ENCODE measurements at regions not wholly inside any gene's neighbourhood (a gene's known extent, or its start where the extent isn't known, plus 50 kb on each side); places are given as distances from the start of the nearest gene placed in this dataset.

- no peak for ATAC-seq
- no peak for TF ChIP-seq RARB (CRISPR knock-in tag; IDR thresholded peaks at IDR 0.05)
- TF ChIP-seq PPARA (CRISPR knock-in tag; IDR thresholded peaks at IDR 0.05; ENCODE audit: borderline replicate concordance) = no peak
- TF ChIP-seq, protein P1, sequence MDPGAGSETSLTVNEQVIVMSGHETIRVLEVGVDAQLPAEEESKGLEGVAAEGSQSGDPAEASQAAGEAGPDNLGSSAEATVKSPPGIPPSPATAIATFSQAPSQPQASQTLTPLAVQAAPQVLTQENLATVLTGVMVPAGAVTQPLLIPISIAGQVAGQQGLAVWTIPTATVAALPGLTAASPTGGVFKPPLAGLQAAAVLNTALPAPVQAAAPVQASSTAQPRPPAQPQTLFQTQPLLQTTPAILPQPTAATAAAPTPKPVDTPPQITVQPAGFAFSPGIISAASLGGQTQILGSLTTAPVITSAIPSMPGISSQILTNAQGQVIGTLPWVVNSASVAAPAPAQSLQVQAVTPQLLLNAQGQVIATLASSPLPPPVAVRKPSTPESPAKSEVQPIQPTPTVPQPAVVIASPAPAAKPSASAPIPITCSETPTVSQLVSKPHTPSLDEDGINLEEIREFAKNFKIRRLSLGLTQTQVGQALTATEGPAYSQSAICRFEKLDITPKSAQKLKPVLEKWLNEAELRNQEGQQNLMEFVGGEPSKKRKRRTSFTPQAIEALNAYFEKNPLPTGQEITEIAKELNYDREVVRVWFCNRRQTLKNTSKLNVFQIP (CRISPR knock-in tag; IDR thresholded peaks at IDR 0.05; ENCODE audit: borderline replicate concordance, low read depth) = no peak
- TF ChIP-seq ZFP3 (CRISPR knock-in tag; IDR thresholded peaks at IDR 0.05) = no peak
- TF ChIP-seq ZNF8 (CRISPR knock-in tag; IDR thresholded peaks at IDR 0.05) = no peak
- TF ChIP-seq ZFP30 (CRISPR knock-in tag; IDR thresholded peaks at IDR 0.05) = no peak
- no peak for TF ChIP-seq TSHZ2 (CRISPR knock-in tag; IDR thresholded peaks at IDR 0.05)
- TF ChIP-seq ESRRG (CRISPR knock-in tag; IDR thresholded peaks at IDR 0.05) = no peak
- TF ChIP-seq TOX (CRISPR knock-in tag; IDR thresholded peaks at IDR 0.05; ENCODE audit: borderline replicate concordance) = no peak
- no peak for TF ChIP-seq ZC3H10 (CRISPR knock-in tag; IDR thresholded peaks at IDR 0.05)
Observed at GRCh38 chr17:33858121-33858520, 397.0 kb upstream of the CCL2 start.

GRCh38 chr17:33858682-33859081 is 396.4 kb upstream of the CCL2 start:
- no peak for TF ChIP-seq ZFP30 (CRISPR knock-in tag; IDR thresholded peaks at IDR 0.05)
- TF ChIP-seq ZC3H10 (CRISPR knock-in tag; IDR thresholded peaks at IDR 0.05) = no peak
- TF ChIP-seq BACH2 (CRISPR knock-in tag; IDR thresholded peaks at IDR 0.05; ENCODE audit: borderline replicate concordance) = no peak
- TF ChIP-seq ARNTL (CRISPR knock-in tag; IDR thresholded peaks at IDR 0.05; ENCODE audit: borderline replicate concordance, low read depth) = no peak
- TF ChIP-seq, protein P2, sequence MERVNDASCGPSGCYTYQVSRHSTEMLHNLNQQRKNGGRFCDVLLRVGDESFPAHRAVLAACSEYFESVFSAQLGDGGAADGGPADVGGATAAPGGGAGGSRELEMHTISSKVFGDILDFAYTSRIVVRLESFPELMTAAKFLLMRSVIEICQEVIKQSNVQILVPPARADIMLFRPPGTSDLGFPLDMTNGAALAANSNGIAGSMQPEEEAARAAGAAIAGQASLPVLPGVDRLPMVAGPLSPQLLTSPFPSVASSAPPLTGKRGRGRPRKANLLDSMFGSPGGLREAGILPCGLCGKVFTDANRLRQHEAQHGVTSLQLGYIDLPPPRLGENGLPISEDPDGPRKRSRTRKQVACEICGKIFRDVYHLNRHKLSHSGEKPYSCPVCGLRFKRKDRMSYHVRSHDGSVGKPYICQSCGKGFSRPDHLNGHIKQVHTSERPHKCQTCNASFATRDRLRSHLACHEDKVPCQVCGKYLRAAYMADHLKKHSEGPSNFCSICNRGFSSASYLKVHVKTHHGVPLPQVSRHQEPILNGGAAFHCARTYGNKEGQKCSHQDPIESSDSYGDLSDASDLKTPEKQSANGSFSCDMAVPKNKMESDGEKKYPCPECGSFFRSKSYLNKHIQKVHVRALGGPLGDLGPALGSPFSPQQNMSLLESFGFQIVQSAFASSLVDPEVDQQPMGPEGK (CRISPR knock-in tag; IDR thresholded peaks at IDR 0.05; ENCODE audit: borderline replicate concordance) = no peak
- ATAC-seq = no peak

- ATAC-seq = no peak
- no peak for TF ChIP-seq TCF4 (CRISPR knock-in tag; IDR thresholded peaks at IDR 0.05; ENCODE audit: borderline replicate concordance)
- no peak for TF ChIP-seq CREB5 (CRISPR knock-in tag; IDR thresholded peaks at IDR 0.05; ENCODE audit: low read depth)
- TF ChIP-seq CSRNP3 (CRISPR knock-in tag; IDR thresholded peaks at IDR 0.05) = no peak
- no peak for TF ChIP-seq BACH2 (CRISPR knock-in tag; IDR thresholded peaks at IDR 0.05; ENCODE audit: borderline replicate concordance)
- TF ChIP-seq ESRRG (CRISPR knock-in tag; IDR thresholded peaks at IDR 0.05) = no peak
- no peak for TF ChIP-seq GLIS3 (CRISPR knock-in tag; IDR thresholded peaks at IDR 0.05)
- TF ChIP-seq OSR1 (CRISPR knock-in tag; IDR thresholded peaks at IDR 0.05) = no peak
- TF ChIP-seq SNAI2 (CRISPR knock-in tag; IDR thresholded peaks at IDR 0.05) = no peak
- TF ChIP-seq, protein P2 (CRISPR knock-in tag; IDR thresholded peaks at IDR 0.05; ENCODE audit: borderline replicate concordance) = no peak
- no peak for TF ChIP-seq ISL1 (CRISPR knock-in tag; IDR thresholded peaks at IDR 0.05)
- TF ChIP-seq ARNTL (CRISPR knock-in tag; IDR thresholded peaks at IDR 0.05; ENCODE audit: borderline replicate concordance, low read depth) = no peak
- TF ChIP-seq TOX (CRISPR knock-in tag; IDR thresholded peaks at IDR 0.05; ENCODE audit: borderline replicate concordance) = no peak
- TF ChIP-seq ZFP30 (CRISPR knock-in tag; IDR thresholded peaks at IDR 0.05) = no peak
- TF ChIP-seq ZNF8 (CRISPR knock-in tag; IDR thresholded peaks at IDR 0.05) = no peak
- no peak for TF ChIP-seq PPARA (CRISPR knock-in tag; IDR thresholded peaks at IDR 0.05; ENCODE audit: borderline replicate concordance)
- TF ChIP-seq ZNF70 (CRISPR knock-in tag; IDR thresholded peaks at IDR 0.05) = no peak
- TF ChIP-seq TSHZ2 (CRISPR knock-in tag; IDR thresholded peaks at IDR 0.05) = no peak
- TF ChIP-seq ZNF565 (CRISPR knock-in tag; conservative IDR thresholded peaks at IDR 0.05; ENCODE audit: low read depth) = no peak
Observed at GRCh38 chr17:33862772-33863602, 392.1 kb upstream of the CCL2 start.
